ENCODE measurements at regions not wholly inside any gene's neighbourhood (a gene's known extent, or its start where the extent isn't known, plus 50 kb on each side); places are given as distances from the start of the nearest gene placed in this dataset.

DNA sequence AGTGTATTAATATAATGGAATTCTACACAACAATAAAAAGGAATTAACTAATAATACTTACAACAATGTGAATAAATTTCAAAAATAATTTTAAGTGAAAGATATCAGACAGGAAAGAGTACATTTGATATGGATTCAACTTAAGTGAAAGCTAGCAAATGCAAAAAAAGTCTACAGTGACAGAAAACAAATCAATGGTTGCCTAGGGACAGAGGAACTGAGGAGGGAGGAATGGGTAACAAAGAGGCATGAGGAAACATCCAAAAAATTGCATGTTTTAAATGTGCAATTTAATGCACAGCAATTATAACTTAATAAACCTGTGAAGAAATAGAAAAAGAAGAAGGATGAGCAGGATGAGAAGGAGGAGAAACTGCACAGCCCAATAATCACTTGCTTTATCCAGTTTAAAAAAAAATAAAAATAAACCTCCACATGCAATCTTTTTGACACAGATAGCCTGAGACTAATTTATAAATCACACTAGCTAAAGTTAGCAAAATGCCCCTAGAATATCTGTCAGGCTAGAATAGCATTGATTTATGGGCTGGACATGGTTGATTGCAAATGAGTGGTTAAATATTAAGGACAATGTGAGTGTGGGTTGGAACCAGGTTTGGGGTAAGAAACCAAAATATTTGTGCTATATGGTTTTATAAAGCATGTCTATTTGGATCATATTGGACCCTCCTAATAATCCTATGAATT lies 1089.1 kb downstream of the TRHDE start:
- no peak for DNase-seq (ENCODE audit: low spot score)

DNA sequence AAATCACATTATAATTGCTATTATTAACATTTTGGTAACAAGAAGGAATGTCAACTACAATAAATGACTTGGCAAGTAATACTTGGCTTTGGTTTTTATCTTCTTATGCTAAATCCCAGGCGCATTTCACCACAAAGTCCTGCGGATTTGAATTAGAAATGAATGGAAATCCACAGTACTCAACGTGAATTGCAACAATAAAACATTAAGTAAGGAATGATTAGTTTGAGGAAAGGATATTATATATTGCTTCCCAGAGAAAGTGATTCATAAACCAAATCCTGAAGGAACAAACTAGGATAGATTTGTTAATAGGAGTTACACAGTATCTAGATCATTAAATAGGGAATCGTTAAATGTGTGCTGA lies 1089.7 kb downstream of the TRHDE start:
- DNase-seq (ENCODE audit: low spot score) = no peak

GRCh38 chr12:73362666-73363065 lies 1090.5 kb downstream of the TRHDE start:
- no peak for DNase-seq (ENCODE audit: low spot score)

DNA sequence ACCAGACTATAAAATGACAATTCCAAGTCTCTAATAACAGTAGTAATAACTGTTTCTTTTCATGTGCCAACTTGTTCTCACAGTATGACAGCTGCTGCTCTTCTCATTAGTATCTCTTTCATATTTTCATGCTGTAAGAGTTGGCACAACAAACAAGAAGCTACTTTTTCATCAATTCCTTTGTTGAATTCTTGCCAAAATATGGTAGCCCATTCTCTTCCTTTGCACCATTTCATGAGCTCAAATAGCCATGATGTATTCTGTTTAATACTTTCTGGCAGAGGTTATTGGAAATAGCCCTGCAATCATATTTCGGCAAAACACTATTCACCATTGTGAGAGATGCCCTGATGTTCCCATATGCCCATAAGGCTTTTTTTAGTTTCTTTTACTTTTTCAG lies 1100.7 kb downstream of the TRHDE start:
- no peak for DNase-seq (ENCODE audit: low spot score)

GRCh38 chr12:73374360-73374759 lies 1102.2 kb downstream of the TRHDE start:
- DNase-seq (ENCODE audit: low spot score) = no peak

DNA sequence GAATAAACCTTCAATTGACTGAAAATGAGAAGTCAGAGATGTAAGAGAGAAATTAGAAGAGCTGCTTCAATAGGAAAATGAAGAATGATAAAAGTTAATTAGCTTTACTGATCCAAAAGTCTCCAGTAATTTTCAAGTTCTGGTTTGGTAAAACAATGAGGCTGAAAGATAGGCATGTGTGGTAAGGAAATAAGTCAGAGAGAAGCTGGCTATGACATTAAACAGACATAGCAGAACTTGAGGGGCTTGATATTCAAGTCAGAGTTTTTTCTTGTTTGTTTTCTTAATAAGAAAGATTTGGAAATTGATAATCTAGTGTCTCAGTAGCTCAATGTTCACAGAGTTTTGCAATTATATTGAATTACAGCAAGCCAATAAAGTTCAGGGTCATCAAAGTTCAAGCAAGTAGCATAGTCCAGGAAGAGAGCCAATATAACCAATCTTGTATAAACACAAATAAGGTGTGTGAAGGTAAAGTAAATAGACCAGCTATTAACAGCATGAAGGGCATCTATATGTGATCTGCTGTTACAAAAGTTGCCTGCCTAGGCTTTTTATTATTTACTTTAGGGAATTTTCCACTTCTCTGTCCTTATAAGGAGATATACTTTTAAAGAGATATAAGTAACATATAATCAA lies 1111.5 kb downstream of the TRHDE start:
- DNase-seq (ENCODE audit: low spot score) = no peak

GRCh38 chr12:73384592-73384991 lies 1112.4 kb downstream of the TRHDE start:
- no peak for DNase-seq (ENCODE audit: low spot score)

DNA sequence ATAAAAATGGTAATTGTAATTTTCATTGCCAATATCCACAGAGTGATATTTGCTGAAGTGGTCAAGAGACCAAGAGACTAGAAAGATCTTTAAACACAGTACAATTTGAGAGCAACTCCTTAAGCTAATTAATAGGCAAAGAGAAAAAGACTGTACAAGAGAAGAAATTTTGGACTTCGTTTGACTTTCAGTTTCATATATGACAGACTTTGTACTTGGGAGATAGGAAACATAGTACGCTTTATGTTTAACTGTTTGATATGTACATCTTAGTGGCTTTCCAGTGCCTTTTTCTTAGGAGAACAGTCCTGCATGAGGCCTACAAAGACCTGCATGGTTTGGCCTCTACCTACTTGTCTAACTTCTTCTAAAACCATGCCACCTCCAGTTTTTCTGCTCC lies 1118.1 kb downstream of the TRHDE start:
- DNase-seq (ENCODE audit: low spot score) = no peak

DNA sequence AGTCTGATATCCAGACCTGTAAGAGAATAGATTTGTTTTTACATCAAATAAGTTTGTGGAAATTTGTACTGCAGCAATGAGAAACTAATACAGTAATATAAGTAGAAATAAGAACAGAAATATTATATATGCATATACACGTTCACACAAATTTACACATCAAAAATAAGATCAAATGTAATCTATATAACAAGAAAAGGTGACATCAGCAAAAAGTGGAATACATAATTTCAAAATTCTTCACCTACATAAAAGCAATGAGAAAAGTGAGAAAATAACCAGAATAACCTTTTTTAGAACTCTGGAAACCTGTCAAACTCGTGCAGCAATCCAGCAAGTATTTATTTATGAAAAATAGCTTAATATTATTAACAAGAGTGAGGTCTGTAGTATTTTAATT lies 1124.6 kb upstream of the ATXN7L3B start:
- DNase-seq (ENCODE audit: low spot score) = no peak

DNA sequence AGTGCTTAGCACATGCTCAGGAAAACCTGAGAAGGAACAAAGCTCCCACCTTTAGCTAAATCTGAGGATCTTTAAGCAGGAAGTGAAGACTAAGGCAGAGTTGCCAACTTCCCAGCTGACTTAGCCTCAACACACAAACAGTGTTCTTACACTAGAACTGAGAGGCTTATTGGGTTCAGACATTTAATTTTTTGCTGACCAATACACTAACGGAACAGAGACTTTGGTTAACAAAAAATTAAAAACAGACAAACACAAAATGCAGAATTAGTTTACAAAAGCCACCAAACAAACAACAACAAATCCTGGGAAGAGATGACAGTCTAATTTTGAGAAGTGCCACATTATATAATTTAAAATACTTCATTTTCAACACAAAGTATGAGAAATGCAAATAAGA lies 1123.7 kb upstream of the ATXN7L3B start:
- no peak for DNase-seq (ENCODE audit: low spot score)

DNA sequence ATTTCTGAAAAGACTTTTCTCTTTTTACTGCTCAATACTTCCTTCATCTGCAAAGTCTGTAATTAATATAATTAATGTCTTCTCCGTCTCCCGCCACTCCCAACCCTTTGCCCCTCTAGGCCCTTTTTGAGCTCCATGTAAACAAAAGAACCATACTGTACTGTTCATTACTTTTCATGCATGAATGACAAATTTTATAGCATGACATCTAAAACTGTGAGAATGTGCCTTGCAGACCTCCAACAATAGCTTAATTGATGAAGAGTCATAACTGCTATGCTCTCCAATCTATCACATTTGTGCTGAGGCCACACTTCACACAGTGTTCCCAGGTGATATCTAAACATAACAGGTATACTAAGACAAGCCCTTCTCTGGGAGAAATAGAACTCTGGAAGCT lies 1122.7 kb upstream of the ATXN7L3B start:
- no peak for DNase-seq (ENCODE audit: low spot score)

- DNase-seq (ENCODE audit: low spot score) = no peak
Measured at GRCh38 chr12:73418541-73418940, 1119.1 kb upstream of the ATXN7L3B start.

GRCh38 chr12:73421832-73422231 lies 1115.8 kb upstream of the ATXN7L3B start:
- DNase-seq (ENCODE audit: low spot score) = peak; percentile 8

GRCh38 chr12:73424484-73424883 lies 1113.2 kb upstream of the ATXN7L3B start:
- no peak for DNase-seq (ENCODE audit: low spot score)

- no peak for DNase-seq (ENCODE audit: low spot score)
Measured at GRCh38 chr12:73445658-73446324, 1091.8 kb upstream of the ATXN7L3B start.

DNA sequence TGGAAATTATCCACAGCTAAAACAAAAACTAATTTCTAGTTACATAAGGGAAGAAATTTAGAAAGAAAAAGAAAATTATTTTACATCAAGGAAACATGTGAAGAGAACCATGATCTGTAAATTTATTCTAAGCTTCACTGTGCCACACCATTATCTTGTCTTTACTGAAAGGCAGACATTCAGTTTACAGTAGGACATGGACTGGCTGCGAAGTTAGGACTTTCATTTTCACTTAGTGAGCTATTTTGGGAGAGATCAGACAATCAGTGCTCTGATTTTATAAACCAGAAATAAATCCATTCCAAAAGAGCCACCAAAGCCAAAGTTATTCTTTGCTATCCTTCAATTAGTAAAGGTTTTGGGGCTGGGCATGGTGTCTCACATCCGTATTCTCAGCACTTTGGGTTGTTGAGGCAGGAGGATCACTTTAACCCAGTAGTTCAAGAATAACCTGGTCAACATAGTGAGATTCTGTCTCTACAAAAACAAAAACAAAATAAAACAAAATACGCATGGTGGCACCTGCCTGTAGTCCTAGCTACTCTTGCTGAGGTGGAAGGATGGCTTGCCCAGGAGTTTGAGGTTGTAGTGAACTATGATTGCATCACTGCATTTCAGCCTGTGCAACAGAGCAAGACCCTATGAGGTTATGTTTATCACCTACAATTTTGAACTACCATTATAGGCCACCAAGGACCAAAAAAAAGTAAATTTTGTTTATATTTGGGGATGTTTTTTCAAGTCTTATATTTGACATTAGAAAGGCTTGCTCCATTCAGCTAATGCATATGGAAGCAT lies 1084.8 kb upstream of the ATXN7L3B start:
- no peak for DNase-seq (ENCODE audit: low spot score)

DNA sequence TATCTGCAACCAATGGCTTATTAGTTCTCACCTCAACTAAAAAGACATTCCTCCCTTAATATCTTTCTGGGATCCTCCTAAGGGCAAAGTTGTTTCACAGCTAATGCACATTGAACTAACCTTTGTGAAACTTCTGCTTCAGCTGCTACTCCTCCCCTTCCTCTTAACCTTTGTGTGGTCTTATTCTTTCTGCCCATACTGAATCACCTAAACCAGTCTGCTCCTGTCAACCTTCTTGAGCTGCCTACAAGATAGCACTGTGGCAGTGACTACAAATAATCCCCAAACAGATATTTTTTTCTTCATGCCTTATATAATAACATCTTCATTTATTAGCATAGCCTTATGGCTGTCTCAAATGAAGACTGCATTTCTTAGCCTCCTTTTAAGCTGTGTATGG lies 1077.4 kb upstream of the ATXN7L3B start:
- no peak for DNase-seq (ENCODE audit: low spot score)

DNA sequence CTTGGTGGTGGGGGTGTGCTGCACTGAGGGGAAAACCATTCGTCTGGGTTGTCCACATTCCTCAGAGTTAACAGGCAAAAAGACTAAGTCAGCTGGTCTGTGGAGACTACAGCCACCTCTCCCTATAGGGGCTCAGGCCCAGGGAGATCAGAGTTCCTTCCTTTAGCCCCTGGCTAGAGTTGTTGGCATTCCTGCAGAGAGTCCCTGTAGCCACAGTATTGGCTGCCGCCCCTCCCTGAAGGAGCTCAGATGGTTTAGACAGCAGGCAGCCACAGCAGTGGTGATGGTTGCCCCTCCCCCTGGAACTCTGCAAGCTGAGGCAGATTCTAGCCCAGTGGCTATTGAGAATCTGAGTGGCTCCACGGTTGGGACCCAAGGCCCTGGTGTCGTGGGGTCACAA lies 1072.5 kb upstream of the ATXN7L3B start:
- no peak for DNase-seq (ENCODE audit: low spot score)

DNA sequence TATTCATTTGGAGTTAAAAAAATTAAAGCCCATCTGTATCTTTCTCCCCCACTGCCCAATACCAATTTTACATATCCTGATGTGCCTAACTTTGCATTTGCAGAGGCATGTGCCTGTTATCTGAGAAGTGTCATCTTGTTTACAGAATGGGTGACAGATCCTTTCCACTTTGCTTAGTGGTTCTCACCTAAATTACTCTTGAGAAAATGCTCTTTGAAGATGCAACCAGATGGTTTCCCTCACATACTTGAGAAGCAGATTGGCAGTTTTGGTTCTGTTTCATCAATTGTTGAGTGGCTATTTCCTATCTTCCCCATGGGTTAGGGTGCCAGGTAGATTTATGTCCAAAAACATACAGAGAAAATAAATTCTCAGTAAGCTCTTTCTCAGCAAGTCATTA lies 1051.4 kb upstream of the ATXN7L3B start:
- no peak for DNase-seq (ENCODE audit: low spot score)

- no peak for DNase-seq (ENCODE audit: low spot score)
Measured at GRCh38 chr12:73506611-73507010, 1031.0 kb upstream of the ATXN7L3B start.

- DNase-seq (ENCODE audit: low spot score) = no peak
Measured at GRCh38 chr12:73514672-73515071, 1023.0 kb upstream of the ATXN7L3B start.

DNA sequence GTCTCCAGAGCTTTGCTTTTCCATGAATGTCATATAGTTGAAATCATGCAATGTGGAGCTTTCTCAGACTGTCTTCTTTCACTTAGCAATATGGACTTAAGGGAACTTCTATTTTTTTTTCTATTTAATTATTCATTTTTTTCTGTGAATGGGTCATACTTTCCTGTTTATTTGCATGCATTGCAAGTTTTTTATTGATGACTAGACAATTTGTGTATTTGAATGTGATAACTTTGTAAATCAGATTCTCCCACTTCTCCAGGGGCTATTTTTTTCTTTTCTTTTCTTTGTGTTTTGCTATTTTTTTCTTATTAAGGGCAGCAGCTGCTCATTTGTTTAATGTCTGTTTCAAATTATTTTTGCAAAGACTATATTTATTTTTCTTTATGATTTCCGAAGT lies 1019.8 kb upstream of the ATXN7L3B start:
- DNase-seq (ENCODE audit: low spot score) = no peak

DNA sequence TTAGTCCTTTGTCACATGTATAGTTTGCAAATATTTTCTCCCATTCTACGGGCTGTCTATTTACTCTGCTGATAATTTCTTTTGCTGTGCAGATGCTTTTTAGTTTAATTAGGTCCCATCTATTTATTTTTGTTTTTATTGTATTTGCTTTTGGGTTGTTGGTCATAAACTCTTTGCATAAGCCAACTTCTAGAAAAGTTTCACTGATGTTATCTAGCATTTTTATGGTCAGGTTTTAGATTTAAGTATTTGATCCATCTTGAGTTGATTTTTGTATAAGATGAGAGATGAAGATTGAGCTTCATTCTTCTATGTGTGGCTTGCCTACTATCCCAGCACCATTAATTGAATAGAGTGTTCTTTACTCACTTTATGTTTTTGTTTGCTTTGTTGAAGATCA lies 1008.4 kb upstream of the ATXN7L3B start:
- no peak for DNase-seq (ENCODE audit: low spot score)
